Effector memory CD8-positive, alpha-beta T cell (primary cell): ENCODE measurements at regions not wholly inside any gene's neighbourhood (a gene's known extent, or its start where the extent isn't known, plus 50 kb on each side); places are given as distances from the start of the nearest gene placed in this dataset.

Experiments used
- ATAC-seq: fragments of 150-1000 bp; cut with Tn5 transposase; replicated peaks from 2 replicates; pipeline ENCODE4 v1.10.0; 2021; ENCODE audit warnings: mild to moderate bottlenecking, moderate library complexity
- DNase-seq, 3 experiments: peaks; one replicate each; pipeline ENCODE4 v3.0.0; 2021
- H3K27ac Mint-ChIP-seq, 2 donors: one replicate each; pipeline ENCODE4 v1.8.0; 2022; ENCODE audit warnings: mild to moderate bottlenecking in 2 of 2, mixed read lengths in 2 of 2, moderate library complexity in 2 of 2
- H3K27me3 Mint-ChIP-seq, 2 donors: one replicate each; pipeline ENCODE4 v1.8.0; 2022; ENCODE audit warnings: mixed read lengths in 2 of 2
- H3K36me3 Mint-ChIP-seq: one replicate; pipeline ENCODE4 v1.8.0; 2022; ENCODE audit warnings: mild to moderate bottlenecking, moderate library complexity, mixed read lengths; ENCODE audit not compliant: insufficient read depth
- H3K4me1 Mint-ChIP-seq, 2 donors: one replicate each; pipeline ENCODE4 v1.8.0; 2022; ENCODE audit warnings: low read depth in 2 of 2, mixed read lengths in 2 of 2
- H3K4me3 Mint-ChIP-seq, 2 donors: one replicate each; pipeline ENCODE4 v1.8.0; 2022; ENCODE audit warnings: mild to moderate bottlenecking in 2 of 2, mixed read lengths in 2 of 2, moderate library complexity in 2 of 2
- H3K9me3 Mint-ChIP-seq, 2 donors: one replicate each; pipeline ENCODE4 v1.8.0; 2022; ENCODE audit warnings: mixed read lengths in 2 of 2

- no peak for DNase-seq
- H3K27ac Mint-ChIP-seq: no peak overlapping the region
- no peaks in the 10 kb centered on the region for H3K4me1 Mint-ChIP-seq
- no peaks in the 10 kb centered on the region for H3K36me3 Mint-ChIP-seq
- ATAC-seq: no peak
- H3K27me3 Mint-ChIP-seq: peaks cover 7 to 60% of the 10 kb centered on the region in 2 donors
- no peak overlapping the region for H3K4me3 Mint-ChIP-seq
- peaks cover 0 to 2% of the 10 kb centered on the region in 2 donors for H3K9me3 Mint-ChIP-seq
Measured at GRCh38 chr9:93808115-93809029, 146.8 kb downstream of the BARX1 start.

- Mint-ChIP-seq H3K9me3 (peaks cover 0 to 2% of the 10 kb centered on the region in 2 donors), H3K4me3 (no peak overlapping the region), H3K27ac (no peak overlapping the region), H3K36me3 (no peaks in the 10 kb centered on the region), H3K27me3 (peaks cover 13 to 60% of the 10 kb centered on the region in 2 donors), H3K4me1 (no peaks in the 10 kb centered on the region)
- DNase-seq: no peak
- ATAC-seq: no peak
Measured at GRCh38 chr9:93807166-93808074, 147.7 kb downstream of the BARX1 start.

- no peak overlapping the region for H3K27ac Mint-ChIP-seq
- ATAC-seq: no peak
Measured at GRCh38 chr9:93801581-93802284, 153.4 kb downstream of the BARX1 start.

GRCh38 chr9:93801120-93801519 is 154.0 kb downstream of the BARX1 start:
- Mint-ChIP-seq H3K4me1 (no peaks in the 10 kb centered on the region), H3K27ac (no peak overlapping the region), H3K36me3 (no peaks in the 10 kb centered on the region), H3K9me3 (peaks cover 6 to 7% of the 10 kb centered on the region in 2 donors), H3K4me3 (no peak overlapping the region), H3K27me3 (peaks cover 33 to 76% of the 10 kb centered on the region in 2 donors)
- ATAC-seq (no peak), DNase-seq (no peak)

More at GRCh38 chr9:93801581-93802284, 153.4 kb downstream of the BARX1 start:
- Mint-ChIP-seq H3K27me3 (peaks cover 33 to 76% of the 10 kb centered on the region in 2 donors), H3K36me3 (no peaks in the 10 kb centered on the region), H3K9me3 (peaks cover 6 to 7% of the 10 kb centered on the region in 2 donors), H3K4me1 (no peaks in the 10 kb centered on the region), H3K4me3 (no peak overlapping the region)
- DNase-seq: no peak

GRCh38 chr9:93792358-93792757 is 162.8 kb downstream of the BARX1 start:
- peaks cover 0 to 10% of the 10 kb centered on the region in 2 donors for H3K9me3 Mint-ChIP-seq
- ATAC-seq (no peak), DNase-seq (no peak)
- peaks cover 43 to 48% of the 10 kb centered on the region in 2 donors for H3K27me3 Mint-ChIP-seq
- no peak overlapping the region for H3K27ac Mint-ChIP-seq
- no peak overlapping the region for H3K4me3 Mint-ChIP-seq
- no peaks in the 10 kb centered on the region for H3K4me1 Mint-ChIP-seq
- H3K36me3 Mint-ChIP-seq: no peaks in the 10 kb centered on the region

- Mint-ChIP-seq H3K4me1 (no peaks in the 10 kb centered on the region), H3K4me3 (no peak overlapping the region), H3K36me3 (no peaks in the 10 kb centered on the region), H3K27me3 (peaks cover 61 to 78% of the 10 kb centered on the region in 2 donors), H3K27ac (no peak overlapping the region), H3K9me3 (peaks cover 0 to 14% of the 10 kb centered on the region in 2 donors)
- no peak for DNase-seq
- no peak for ATAC-seq
Measured at GRCh38 chr9:93786204-93786603, 169.0 kb downstream of the BARX1 start.

GRCh38 chr9:93776873-93777272 is 178.3 kb downstream of the BARX1 start:
- H3K4me1 Mint-ChIP-seq: no peaks in the 10 kb centered on the region
- no peak overlapping the region for H3K27ac Mint-ChIP-seq
- no peak overlapping the region for H3K4me3 Mint-ChIP-seq
- DNase-seq: no peak
- no peaks in the 10 kb centered on the region for H3K36me3 Mint-ChIP-seq
- peaks cover 8 to 26% of the 10 kb centered on the region in 2 donors for H3K27me3 Mint-ChIP-seq
- ATAC-seq: no peak
- no peaks in the 10 kb centered on the region for H3K9me3 Mint-ChIP-seq

- no peak overlapping the region for H3K4me3 Mint-ChIP-seq
- ATAC-seq: no peak
- H3K27ac Mint-ChIP-seq: no peak overlapping the region
- H3K27me3 Mint-ChIP-seq: peaks cover 5 to 26% of the 10 kb centered on the region in 2 donors
- no peaks in the 10 kb centered on the region for H3K9me3 Mint-ChIP-seq
- H3K36me3 Mint-ChIP-seq: no peaks in the 10 kb centered on the region
- no peak for DNase-seq
- H3K4me1 Mint-ChIP-seq: no peaks in the 10 kb centered on the region
Measured at GRCh38 chr9:93776256-93776655, 178.9 kb downstream of the BARX1 start.

GRCh38 chr9:93774331-93775102 is 180.6 kb downstream of the BARX1 start:
- H3K36me3 Mint-ChIP-seq: no peaks in the 10 kb centered on the region
- no peak for ATAC-seq
- H3K4me3 Mint-ChIP-seq: no peak overlapping the region
- H3K27ac Mint-ChIP-seq: no peak overlapping the region
- no peaks in the 10 kb centered on the region for H3K9me3 Mint-ChIP-seq
- peaks cover 4 to 26% of the 10 kb centered on the region in 2 donors for H3K27me3 Mint-ChIP-seq
- DNase-seq: no peak
- no peaks in the 10 kb centered on the region for H3K4me1 Mint-ChIP-seq

GRCh38 chr9:93771276-93771675 is 183.9 kb downstream of the BARX1 start:
- Mint-ChIP-seq H3K4me3 (no peak overlapping the region), H3K36me3 (no peaks in the 10 kb centered on the region), H3K27ac (no peak overlapping the region), H3K27me3 (peaks cover 13 to 35% of the 10 kb centered on the region in 2 donors), H3K9me3 (no peaks in the 10 kb centered on the region), H3K4me1 (no peaks in the 10 kb centered on the region)
- no peak for DNase-seq
- ATAC-seq: no peak

GRCh38 chr9:93761822-93762221 is 185.4 kb downstream of the PHF2 start:
- no peaks in the 10 kb centered on the region for H3K36me3 Mint-ChIP-seq
- no peak for ATAC-seq

GRCh38 chr9:93750045-93750444 is 173.7 kb downstream of the PHF2 start:
- Mint-ChIP-seq H3K27ac (no peak overlapping the region), H3K36me3 (no peaks in the 10 kb centered on the region), H3K4me1 (no peaks in the 10 kb centered on the region), H3K27me3 (peaks cover 51 to 63% of the 10 kb centered on the region in 2 donors), H3K4me3 (no peak overlapping the region), H3K9me3 (peaks cover 16 to 23% of the 10 kb centered on the region in 2 donors)
- ATAC-seq (no peak), DNase-seq (no peak)

More at GRCh38 chr9:93761822-93762221, 185.4 kb downstream of the PHF2 start:
- peaks cover 6% of the 10 kb centered on the region in 2 donors for H3K9me3 Mint-ChIP-seq
- H3K4me3 Mint-ChIP-seq: no peak overlapping the region
- peaks cover 34 to 41% of the 10 kb centered on the region in 2 donors for H3K27me3 Mint-ChIP-seq
- no peaks in the 10 kb centered on the region for H3K4me1 Mint-ChIP-seq
- no peak for DNase-seq
- H3K27ac Mint-ChIP-seq: no peak overlapping the region
